Trophoblast cell (in vitro differentiated cells and primary cell): ENCODE measurements at regions not wholly inside any gene's neighbourhood (a gene's known extent, or its start where the extent isn't known, plus 50 kb on each side); places are given as distances from the start of the nearest gene placed in this dataset.
A peak's percentile ranks its signal among the peaks of the same experiment; 100 is the strongest.

Experiments
- DNase-seq, 2 donors: peaks; one replicate each; pipeline ENCODE4 v3.0.0-alpha.2; 2016
- H2AFZ ChIP-seq: 2 replicates; pipeline ENCODE4 v1.6.1; 2013; ENCODE audit warnings: low read length, moderate library complexity, mild to moderate bottlenecking; ENCODE audit not compliant: insufficient read depth, poor library complexity
- H2AK5ac ChIP-seq: 2 replicates; pipeline ENCODE4 v1.6.1; 2013; ENCODE audit warnings: mild to moderate bottlenecking, low read length
- H2BK120ac ChIP-seq: 2 replicates; pipeline ENCODE4 v1.6.1; 2013; ENCODE audit warnings: low read length, mild to moderate bottlenecking, moderate library complexity; ENCODE audit not compliant: insufficient read depth, poor library complexity
- H2BK12ac ChIP-seq: 2 replicates; pipeline ENCODE4 v1.6.1; 2013; ENCODE audit warnings: mild to moderate bottlenecking, low read length, moderate library complexity
- H2BK5ac ChIP-seq: 2 replicates; pipeline ENCODE4 v1.6.1; 2013; ENCODE audit warnings: low read length, low read depth, moderate library complexity, mild to moderate bottlenecking; ENCODE audit not compliant: poor library complexity
- H3K14ac ChIP-seq: 2 replicates; pipeline ENCODE4 v1.6.1; 2013; ENCODE audit warnings: mild to moderate bottlenecking, low read length
- H3K18ac ChIP-seq: 2 replicates; pipeline ENCODE4 v1.6.1; 2013; ENCODE audit warnings: mild to moderate bottlenecking, low read length
- H3K23ac ChIP-seq: 2 replicates; pipeline ENCODE4 v1.6.1; 2013; ENCODE audit warnings: low read length
- H3K27ac ChIP-seq: 2 replicates; pipeline ENCODE4 v1.5.1; 2013; ENCODE audit warnings: low read depth, mild to moderate bottlenecking, inconsistent platforms, low read length, moderate library complexity
- H3K27me3 ChIP-seq: 2 replicates; pipeline ENCODE4 v1.6.1; 2013; ENCODE audit warnings: inconsistent platforms, mild to moderate bottlenecking, low read length, moderate library complexity; ENCODE audit not compliant: insufficient read depth
- H3K36me3 ChIP-seq, 2 experiments: 1 replicate in 1 of 2; 2 replicates in 1 of 2; pipeline ENCODE4 v1.6.1; 2013; ENCODE audit warnings: low read length in 2 of 2, mild to moderate bottlenecking in 2 of 2, moderate library complexity in 1 of 2; ENCODE audit not compliant: insufficient read depth in 2 of 2, control insufficient read depth in 1 of 2
- H3K4ac ChIP-seq: 2 replicates; pipeline ENCODE4 v1.6.1; 2013; ENCODE audit warnings: low read depth, mild to moderate bottlenecking, low read length, moderate library complexity
- H3K4me1 ChIP-seq, 2 experiments: 1 replicate in 1 of 2; 2 replicates in 1 of 2; pipeline ENCODE4 v1.6.1; 2013; ENCODE audit warnings: low read length in 2 of 2, mild to moderate bottlenecking in 2 of 2, moderate library complexity in 1 of 2; ENCODE audit not compliant: insufficient read depth in 2 of 2, control insufficient read depth in 1 of 2
- H3K4me2 ChIP-seq: 2 replicates; pipeline ENCODE4 v1.6.1; 2013; ENCODE audit warnings: inconsistent platforms, mild to moderate bottlenecking, low read length, moderate library complexity
- H3K4me3 ChIP-seq: 2 replicates; pipeline ENCODE4 v1.5.1; 2013; ENCODE audit warnings: mild to moderate bottlenecking, low read depth, low read length, inconsistent platforms
- H3K79me1 ChIP-seq: one replicate; pipeline ENCODE4 v1.6.1; 2013; ENCODE audit warnings: low read length
- H3K79me2 ChIP-seq: 2 replicates; pipeline ENCODE4 v1.6.1; 2013; ENCODE audit warnings: low read length, mild to moderate bottlenecking; ENCODE audit not compliant: control insufficient read depth, insufficient read depth, poor library complexity
- H3K9ac ChIP-seq: 2 replicates; pipeline ENCODE4 v1.6.1; 2013; ENCODE audit warnings: mild to moderate bottlenecking, low read length
- H3K9me3 ChIP-seq: 2 replicates; pipeline ENCODE4 v1.6.1; 2013; ENCODE audit warnings: low read depth, mild to moderate bottlenecking, control low read depth, inconsistent platforms, low read length; ENCODE audit not compliant: insufficient read depth
- H4K12ac ChIP-seq: 2 replicates; pipeline ENCODE4 v1.6.1; 2013; ENCODE audit warnings: low read depth, mild to moderate bottlenecking, low read length, moderate library complexity
- H4K8ac ChIP-seq: 2 replicates; pipeline ENCODE4 v1.6.1; 2013; ENCODE audit warnings: low read depth, mild to moderate bottlenecking, low read length, moderate library complexity
- H4K91ac ChIP-seq: one replicate; pipeline ENCODE4 v1.6.1; 2013; ENCODE audit warnings: low read depth, mild to moderate bottlenecking, low read length, moderate library complexity
- WGBS: extraction: QIAGEN DNeasy Blood & Tissue Kit; methylation state at CpG from one replicate; pipeline ENCODE4 v1.1.7; 2013; ENCODE audit warnings: missing lambda C conversion rate; ENCODE audit not compliant: insufficient read length, insufficient coverage; ENCODE audit errors: extremely low coverage; 5-methylcytosine and 5-hydroxymethylcytosine counted together

DNA sequence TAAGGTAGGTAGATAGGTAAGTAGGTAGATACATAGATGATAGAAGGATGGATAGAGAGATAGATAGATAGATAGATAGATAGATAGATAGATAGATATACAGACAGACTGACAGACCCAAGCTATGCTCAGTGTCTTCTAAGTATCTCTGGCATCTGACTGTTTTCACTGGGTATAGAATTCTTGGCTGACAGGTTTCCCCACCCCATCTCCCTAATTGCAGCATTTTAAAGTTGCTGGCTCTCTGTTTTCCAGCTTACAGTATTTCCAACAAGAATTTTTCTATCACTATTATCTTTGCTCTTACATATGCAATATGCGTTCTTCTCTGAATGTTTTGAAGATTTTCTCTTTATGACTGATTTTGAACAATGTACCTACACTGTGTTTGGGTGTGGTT lies 328.7 kb downstream of the TCERG1L start:
- Histone ChIP-seq H3K4me2 (no peak overlapping the region), H3K4me3 (no peak overlapping the region), H3K36me3 (no peaks in the 10 kb centered on the region), H4K12ac (no peak overlapping the region), H2BK12ac (no peak overlapping the region), H2BK5ac (no peak overlapping the region), H3K4me1 (no peaks in the 10 kb centered on the region), H4K8ac (no peak overlapping the region), H3K18ac (no peak overlapping the region), H3K4ac (no peak overlapping the region), H3K27me3 (no peaks in the 10 kb centered on the region), H3K27ac (no peak overlapping the region), H3K9me3 (peaks cover 1% of the 10 kb centered on the region), H3K79me1 (no peaks in the 10 kb centered on the region), H4K91ac (no peak overlapping the region), H3K14ac (no peak overlapping the region), H3K9ac (no peak overlapping the region), H3K79me2 (no peaks in the 10 kb centered on the region), H2AK5ac (no peak overlapping the region), H3K23ac (no peak overlapping the region), H2BK120ac (no peak overlapping the region), H2AFZ (no peak overlapping the region)
- WGBS = no CpG with 5 or more reads among the region's 1 CpG
- DNase-seq = peak; percentile 15 to 77

- DNase-seq = no peak
- Histone ChIP-seq H3K4me2 (no peak overlapping the region), H4K91ac (no peak overlapping the region), H3K79me1 (no peaks in the 10 kb centered on the region), H3K23ac (no peak overlapping the region), H2BK120ac (no peak overlapping the region), H2AK5ac (no peak overlapping the region), H3K18ac (no peak overlapping the region), H4K8ac (no peak overlapping the region), H3K4ac (no peak overlapping the region), H3K9me3 (peaks cover 1% of the 10 kb centered on the region), H2BK5ac (no peak overlapping the region), H2AFZ (no peak overlapping the region), H3K4me3 (no peak overlapping the region), H3K14ac (no peak overlapping the region), H3K79me2 (no peaks in the 10 kb centered on the region), H3K36me3 (no peaks in the 10 kb centered on the region), H2BK12ac (no peak overlapping the region), H3K4me1 (no peaks in the 10 kb centered on the region), H4K12ac (no peak overlapping the region), H3K27ac (no peak overlapping the region), H3K27me3 (no peaks in the 10 kb centered on the region), H3K9ac (no peak overlapping the region)
- WGBS = no CpG with 5 or more reads among the region's 2 CpGs
These were observed 327.8 kb downstream of the TCERG1L start for GRCh38 chr10:130983749-130984148.

- DNase-seq = no peak
- Histone ChIP-seq H2AK5ac (no peak overlapping the region), H4K8ac (no peak overlapping the region), H3K4me2 (no peak overlapping the region), H3K23ac (no peak overlapping the region), H3K14ac (no peak overlapping the region), H3K27me3 (no peaks in the 10 kb centered on the region), H3K4me3 (no peak overlapping the region), H3K79me2 (no peaks in the 10 kb centered on the region), H2BK12ac (no peak overlapping the region), H3K9ac (no peak overlapping the region), H3K27ac (no peak overlapping the region), H3K4me1 (no peaks in the 10 kb centered on the region), H2BK120ac (no peak overlapping the region), H3K18ac (no peak overlapping the region), H3K79me1 (no peaks in the 10 kb centered on the region), H3K4ac (no peak overlapping the region), H3K9me3 (peaks cover 4% of the 10 kb centered on the region), H2BK5ac (no peak overlapping the region), H4K91ac (no peak overlapping the region), H2AFZ (no peak overlapping the region), H4K12ac (no peak overlapping the region), H3K36me3 (no peaks in the 10 kb centered on the region)
- no CpG with 5 or more reads among the region's 3 CpGs for WGBS
These were observed 326.8 kb downstream of the TCERG1L start for GRCh38 chr10:130984686-130985085.

GRCh38 chr10:130985158-130985753 lies 326.3 kb downstream of the TCERG1L start:
- H3K4me1 ChIP-seq = no peaks in the 10 kb centered on the region
- H4K12ac ChIP-seq = no peak overlapping the region
- H3K27ac ChIP-seq = no peak overlapping the region
- H3K79me2 ChIP-seq = no peaks in the 10 kb centered on the region
- H2BK12ac ChIP-seq = no peak overlapping the region
- H4K8ac ChIP-seq = no peak overlapping the region
- H3K9ac ChIP-seq = no peak overlapping the region
- peaks cover 4% of the 10 kb centered on the region for H3K9me3 ChIP-seq
- no peaks in the 10 kb centered on the region for H3K79me1 ChIP-seq
- no peak for DNase-seq
- no peak overlapping the region for H3K14ac ChIP-seq
- WGBS = no CpG with 5 or more reads among the region's 16 CpGs
- no peak overlapping the region for H3K4ac ChIP-seq
- H3K4me3 ChIP-seq = no peak overlapping the region
- no peak overlapping the region for H3K4me2 ChIP-seq
- H3K23ac ChIP-seq = no peak overlapping the region
- no peak overlapping the region for H4K91ac ChIP-seq
- H3K27me3 ChIP-seq = no peaks in the 10 kb centered on the region
- no peaks in the 10 kb centered on the region for H3K36me3 ChIP-seq
- H2AK5ac ChIP-seq = no peak overlapping the region
- H2BK120ac ChIP-seq = no peak overlapping the region
- H2AFZ ChIP-seq = no peak overlapping the region
- H3K18ac ChIP-seq = no peak overlapping the region
- H2BK5ac ChIP-seq = no peak overlapping the region
